H1 (cell line): ENCODE measurements at regions not wholly inside any gene's neighbourhood (a gene's known extent, or its start where the extent isn't known, plus 50 kb on each side); places are given as distances from the start of the nearest gene placed in this dataset.

ENCODE experiments used
- BRCA1 ChIP-seq: IDR thresholded peaks from 2 replicates; pipeline ENCODE4 v1.6.1; 2012; ENCODE audit warnings: low read depth, low read length, improper control_type of control experiment
- CHD2 ChIP-seq: IDR thresholded peaks from 2 replicates; pipeline ENCODE4 v1.6.1; 2012; ENCODE audit warnings: low read length, improper control_type of control experiment
- HDAC2 ChIP-seq, 2 experiments: fragments of 300-600 bp in 1 of 2; sonication (generic) in 1 of 2; IDR thresholded peaks; 2 replicates each; pipeline ENCODE4 v1.6.1; 2011 to 2012; ENCODE audit warnings: low read depth in 2 of 2, low read length in 2 of 2, mild to moderate bottlenecking in 2 of 2, moderate library complexity in 2 of 2, borderline replicate concordance in 1 of 2, inconsistent platforms in 1 of 2
- JUN ChIP-seq: IDR thresholded peaks from 2 replicates; pipeline ENCODE4 v1.6.1; 2011; ENCODE audit warnings: low read depth, mild to moderate bottlenecking, improper control_type of control experiment, low read length
- TEAD4 ChIP-seq: IDR thresholded peaks from 2 replicates; pipeline ENCODE4 v1.6.1; 2012; ENCODE audit warnings: low read depth, low read length, inconsistent platforms, mixed read lengths

DNA sequence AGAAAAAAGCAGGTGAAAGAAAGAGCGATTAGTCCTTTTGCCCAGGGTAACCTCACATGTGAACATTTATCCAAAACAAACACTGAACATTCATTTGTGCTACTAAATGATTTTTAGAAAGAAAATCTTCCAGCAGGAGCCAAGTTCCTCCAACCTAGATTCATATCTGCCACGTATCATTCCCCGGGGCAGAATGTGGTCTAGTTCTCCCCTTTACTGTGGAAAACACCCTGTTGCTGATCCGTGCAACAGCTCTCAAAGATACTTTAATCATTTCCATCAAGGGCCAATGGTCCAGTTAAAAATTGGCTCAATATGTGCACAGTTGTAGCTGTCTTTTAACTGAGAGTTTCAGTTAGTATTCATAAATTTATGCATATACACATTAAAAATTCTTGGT is 479.1 kb downstream of the ATP23 start (continued):
- TF ChIP-seq BRCA1: no peak
- TF ChIP-seq TEAD4: no peak
- no peak for TF ChIP-seq JUN
- no peak for TF ChIP-seq CHD2
- no peak for TF ChIP-seq HDAC2 (IDR thresholded peaks at IDR 0.05; ENCODE audit: borderline replicate concordance in 1 of 2, low read depth in 2 of 2, low read length in 2 of 2)
